Stimulated activated CD8-positive, alpha-beta memory T cell treated with anti-CD3 and anti-CD28 coated beads, Interleukin-2, amount 100 ng/mL, for 48 hours (primary cell): ENCODE measurements at regions not wholly inside any gene's neighbourhood (a gene's known extent, or its start where the extent isn't known, plus 50 kb on each side); places are given as distances from the start of the nearest gene placed in this dataset.
"Not testable (repeated sequence)": the region's sequence is repeated elsewhere in the genome, so short reads cannot be mapped to it uniquely, and the experiment has no call there.

Experiments used
- DNase-seq, 2 donors: peaks; one replicate each; pipeline ENCODE4 v3.0.0-alpha.2; 2020; ENCODE audit warnings: low read depth in 2 of 2

- DNase-seq = no peak
Observed at GRCh38 chr15:91620229-91620628, 233.3 kb upstream of the SLCO3A1 start.

GRCh38 chr15:91622235-91622634 lies 231.3 kb upstream of the SLCO3A1 start:
- no peak for DNase-seq

- DNase-seq = no peak
Observed at GRCh38 chr15:91622711-91623342, 230.7 kb upstream of the SLCO3A1 start.

- no peak for DNase-seq
Observed at GRCh38 chr15:91624353-91624968, 229.0 kb upstream of the SLCO3A1 start.

- no peak for DNase-seq
Observed at GRCh38 chr15:91625506-91625905, 228.0 kb upstream of the SLCO3A1 start.

- DNase-seq = no peak
Observed at GRCh38 chr15:91627473-91628278, 225.8 kb upstream of the SLCO3A1 start.

- no peak for DNase-seq
Observed at GRCh38 chr15:91630090-91630489, 223.4 kb upstream of the SLCO3A1 start.

- DNase-seq = no peak
Observed at GRCh38 chr15:91632176-91632575, 221.3 kb upstream of the SLCO3A1 start.

GRCh38 chr15:91632981-91633380 lies 220.5 kb upstream of the SLCO3A1 start:
- no peak for DNase-seq

GRCh38 chr15:91634179-91634578 lies 219.3 kb upstream of the SLCO3A1 start:
- no peak for DNase-seq

GRCh38 chr15:91635080-91635479 lies 218.4 kb upstream of the SLCO3A1 start:
- no peak for DNase-seq

GRCh38 chr15:91635641-91636040 lies 217.9 kb upstream of the SLCO3A1 start:
- DNase-seq = no peak

- DNase-seq = no peak
Observed at GRCh38 chr15:91649016-91649415, 204.5 kb upstream of the SLCO3A1 start.

- no peak for DNase-seq
Observed at GRCh38 chr15:91649831-91650321, 203.6 kb upstream of the SLCO3A1 start.

- no peak for DNase-seq
Observed at GRCh38 chr15:91651251-91651650, 202.3 kb upstream of the SLCO3A1 start.

- DNase-seq = no peak
Observed at GRCh38 chr15:91652610-91653207, 200.8 kb upstream of the SLCO3A1 start.

GRCh38 chr15:91655563-91656290 lies 197.8 kb upstream of the SLCO3A1 start:
- not testable (repeated sequence) for DNase-seq

GRCh38 chr15:91660174-91660649 lies 193.3 kb upstream of the SLCO3A1 start:
- DNase-seq = no peak

- DNase-seq = no peak
Observed at GRCh38 chr15:91664224-91664836, 189.2 kb upstream of the SLCO3A1 start.

GRCh38 chr15:91665212-91665611 lies 188.3 kb upstream of the SLCO3A1 start:
- DNase-seq = no peak

GRCh38 chr15:91668370-91668769 lies 185.1 kb upstream of the SLCO3A1 start:
- no peak for DNase-seq
